ENCODE measurements at regions not wholly inside any gene's neighbourhood (a gene's known extent, or its start where the extent isn't known, plus 50 kb on each side); places are given as distances from the start of the nearest gene placed in this dataset.

- H3K14ac ChIP-seq (ENCODE audit: insufficient read length): no peak overlapping the region
- no peaks in the 10 kb centered on the region for H3K36me3 ChIP-seq (ENCODE audit: control insufficient read depth in 2 of 4, insufficient read depth in 4 of 4, low read length in 3 of 4)
- no peak overlapping the region for H4K8ac ChIP-seq (ENCODE audit: extremely low read depth, insufficient read depth, low read length)
- H4K91ac ChIP-seq (replicated peaks; ENCODE audit: insufficient read length, low read length): no peak overlapping the region
- DNase-seq (ENCODE audit: low read depth in 1 of 2, low spot score in 2 of 2) (no peak), FAIRE-seq (no peak)
- no peaks in the 10 kb centered on the region for H4K20me1 ChIP-seq (replicated peaks in 1 of 2; ENCODE audit: control insufficient read depth in 1 of 2, insufficient read depth in 2 of 2, low read length in 2 of 2)
- no peaks in the 10 kb centered on the region for H3K4me1 ChIP-seq (replicated peaks in 1 of 4; ENCODE audit: control insufficient read depth in 3 of 4, insufficient read depth in 4 of 4, low read length in 3 of 4)
- no peak overlapping the region for H2BK12ac ChIP-seq (ENCODE audit: low read depth, low read length)
- H3K27me3 ChIP-seq (replicated peaks in 1 of 4; ENCODE audit: control insufficient read depth in 3 of 4, extremely low read depth in 1 of 4, insufficient read depth in 3 of 4, low read length in 3 of 4): no peaks in the 10 kb centered on the region
- H3K18ac ChIP-seq (ENCODE audit: extremely low read depth, low read length): no peak overlapping the region
- no peak overlapping the region for H2BK20ac ChIP-seq (ENCODE audit: low read length)
- no peak overlapping the region for H2AFZ ChIP-seq (ENCODE audit: low read length)
- no peak overlapping the region for H3K9ac ChIP-seq (replicated peaks in 1 of 4; ENCODE audit: extremely low read depth in 1 of 4, low read depth in 3 of 4, low read length in 3 of 4)
- no peak overlapping the region for H2BK120ac ChIP-seq (replicated peaks; ENCODE audit: low read depth, low read length)
- CTCF ChIA-PET (ENCODE audit: partially characterized antibody): interaction anchor here (0.7 kb wide), 1 partner anchor 267 kb away, joined by 3 read pairs; no protein-coding TSS in a partner anchor
- H3K79me2 ChIP-seq (ENCODE audit: control insufficient read depth in 1 of 2, insufficient read depth in 2 of 2, low read length in 2 of 2): no peaks in the 10 kb centered on the region
- no peak overlapping the region for H3K4me2 ChIP-seq (ENCODE audit: insufficient read depth in 1 of 2, low read depth in 2 of 2, low read length in 2 of 2)
- H2AK5ac ChIP-seq (ENCODE audit: low read depth, low read length): no peak overlapping the region
- no peaks in the 10 kb centered on the region for H3K23me2 ChIP-seq (ENCODE audit: low read depth, low read length)
- H3K27ac ChIP-seq (ENCODE audit: low read depth, low read length): no peak overlapping the region
- TF ChIP-seq RNF2 (IDR thresholded peaks at IDR 0.05; ENCODE audit: borderline replicate concordance, low read depth, low read length, missing control alignments, poor library complexity, severe bottlenecking): no peak
- TF ChIP-seq HDAC6 (IDR thresholded peaks at IDR 0.05; ENCODE audit: low read depth, low read length): no peak
- TF ChIP-seq BCL11A (IDR thresholded peaks at IDR 0.05; ENCODE audit: low read depth in 2 of 2, low read length in 2 of 2): no peak
- TF ChIP-seq BRCA1 (IDR thresholded peaks at IDR 0.05; ENCODE audit: low read depth, low read length): no peak
- H4K5ac ChIP-seq (ENCODE audit: insufficient read length, low read depth, low read length): no peak overlapping the region
- no peak overlapping the region for H3K23ac ChIP-seq (ENCODE audit: insufficient read length)
- no peaks in the 10 kb centered on the region for H3K79me1 ChIP-seq (ENCODE audit: low read depth, low read length)
- no peak overlapping the region for H3K56ac ChIP-seq (replicated peaks; ENCODE audit: insufficient read length, low read depth, low read length)
- no peak overlapping the region for H2BK5ac ChIP-seq (ENCODE audit: low read depth, low read length)
- no peak overlapping the region for H3K4ac ChIP-seq (replicated peaks; ENCODE audit: insufficient read length, low read depth, low read length)
- no peak overlapping the region for H3K4me3 ChIP-seq (ENCODE audit: extremely low read depth in 1 of 4, insufficient read depth in 2 of 4, low read depth in 3 of 4, low read length in 4 of 4)
- no peaks in the 10 kb centered on the region for H3K9me3 ChIP-seq (ENCODE audit: insufficient read depth in 2 of 2, low read depth in 1 of 2, low read length in 1 of 2)
- 89% methylated on average over 1 of the region's 1 CpG; no CpG with 5 or more reads in 1 of the 2 experiments for WGBS, 2 experiments (ENCODE audit: extremely low coverage in 1 of 2, insufficient coverage in 1 of 2, insufficient read length in 1 of 2, insufficient replicate concordance in 2 of 2, low coverage in 1 of 2, low lambda C conversion rate in 2 of 2, missing lambda C conversion rate in 1 of 2)
- H2BK15ac ChIP-seq (ENCODE audit: low read length): no peak overlapping the region
- POLR2A ChIA-PET (ENCODE audit: partially characterized antibody): no interaction called here
Measured at GRCh38 chr1:58997060-58997411, 213.2 kb upstream of the JUN start.

All from H1 (cell line).